ENCODE measurements at regions not wholly inside any gene's neighbourhood (a gene's known extent, or its start where the extent isn't known, plus 50 kb on each side); places are given as distances from the start of the nearest gene placed in this dataset.
"Not testable (repeated sequence)": the region's sequence is repeated elsewhere in the genome, so short reads cannot be mapped to it uniquely, and the experiment has no call there.

DNA sequence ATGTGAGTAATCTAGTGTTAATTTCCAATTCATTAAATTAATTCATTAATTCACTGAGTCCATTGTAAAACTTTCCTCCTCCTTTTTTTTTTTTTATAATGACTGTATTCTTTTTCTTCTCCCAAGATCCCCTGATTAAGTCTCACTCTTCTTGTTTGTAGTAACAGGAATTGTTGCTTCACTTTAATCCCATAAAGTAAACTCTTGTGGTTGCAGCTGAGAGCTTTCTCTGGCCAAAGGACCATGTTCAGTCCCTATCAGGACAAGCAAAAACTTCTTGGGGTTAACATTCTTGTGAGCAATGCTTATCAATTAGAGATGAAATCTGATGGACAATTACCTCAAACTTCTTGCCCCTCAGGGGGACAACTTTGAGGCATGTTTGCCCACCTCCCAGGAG lies 400.2 kb upstream of the SPHKAP start:
- no peaks in the 10 kb centered on the region for H3K79me1 ChIP-seq (ENCODE audit: low read depth, low read length)
- no peak overlapping the region for H2BK5ac ChIP-seq (ENCODE audit: low read length)
- H3K27me3 ChIP-seq (ENCODE audit: control insufficient read depth in 3 of 3, insufficient read depth in 3 of 3, low read depth in 1 of 3, low read length in 3 of 3), result no peaks in the 10 kb centered on the region
- no peak overlapping the region for H3K4me2 ChIP-seq (ENCODE audit: insufficient read depth, low read length, poor library complexity, severe bottlenecking)
- no peak overlapping the region for H2BK12ac ChIP-seq (ENCODE audit: low read length)
- H3K27ac ChIP-seq (replicated peaks; ENCODE audit: low read length), result no peak overlapping the region
- no peak overlapping the region for H3K23ac ChIP-seq (ENCODE audit: low read depth, low read length, poor library complexity)
- no peak overlapping the region for H3K4me3 ChIP-seq (ENCODE audit: low read length in 2 of 2)
- no peak overlapping the region for H3K9ac ChIP-seq (ENCODE audit: low read depth, low read length, poor library complexity)
- H3K18ac ChIP-seq (ENCODE audit: low read length), result no peak overlapping the region
- H4K91ac ChIP-seq (ENCODE audit: low read depth, low read length, poor library complexity), result no peak overlapping the region
- H3K9me3 ChIP-seq (replicated peaks in 1 of 2; ENCODE audit: control insufficient read depth in 2 of 2, insufficient read depth in 1 of 2, low read depth in 1 of 2, low read length in 2 of 2), result no peaks in the 10 kb centered on the region
- no peak overlapping the region for H2AK5ac ChIP-seq (ENCODE audit: low read depth, low read length)
- H3K4ac ChIP-seq (ENCODE audit: low read length), result no peak overlapping the region
- no peak overlapping the region for H3K14ac ChIP-seq (ENCODE audit: low read length)
- H3K36me3 ChIP-seq (replicated peaks in 1 of 2; ENCODE audit: control insufficient read depth in 2 of 2, insufficient read depth in 2 of 2, low read length in 2 of 2), result no peaks in the 10 kb centered on the region
- H4K8ac ChIP-seq (ENCODE audit: low read depth, low read length), result no peak overlapping the region
- no peak overlapping the region for H2BK120ac ChIP-seq (ENCODE audit: low read depth, low read length)
- no peak overlapping the region for H2AFZ ChIP-seq (ENCODE audit: low read length)
- no peaks in the 10 kb centered on the region for H3K4me1 ChIP-seq (ENCODE audit: control insufficient read depth in 2 of 2, insufficient read depth in 1 of 2, low read depth in 1 of 2, low read length in 2 of 2)
- DNase-seq (ENCODE audit: low spot score), result no peak
- no peak overlapping the region for H2BK15ac ChIP-seq (ENCODE audit: low read length)

DNA sequence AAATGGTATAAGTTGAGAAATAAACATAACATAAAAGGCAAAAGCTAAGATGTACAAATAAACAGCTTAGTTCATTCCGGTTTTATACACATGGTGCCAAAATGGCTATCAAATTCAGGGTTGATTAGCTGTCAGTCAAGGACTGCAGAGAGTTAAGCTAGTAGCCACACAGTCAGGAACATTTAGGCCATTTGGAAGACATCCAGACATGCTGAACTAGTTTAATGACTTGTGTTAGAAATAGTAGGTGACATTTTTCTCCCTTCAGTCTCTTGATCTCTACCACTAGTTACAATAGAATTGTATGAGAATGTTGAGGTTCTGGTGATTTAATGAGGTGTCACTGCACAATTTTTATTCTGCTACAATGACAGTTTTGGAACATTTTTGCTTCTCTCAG lies 394.4 kb upstream of the SPHKAP start:
- no peaks in the 10 kb centered on the region for H3K36me3 ChIP-seq (replicated peaks in 1 of 2; ENCODE audit: control insufficient read depth in 2 of 2, insufficient read depth in 2 of 2, low read length in 2 of 2)
- no peak overlapping the region for H3K14ac ChIP-seq (ENCODE audit: low read length)
- H3K4me3 ChIP-seq (ENCODE audit: low read length in 2 of 2), result no peak overlapping the region
- H3K9ac ChIP-seq (ENCODE audit: low read depth, low read length, poor library complexity), result no peak overlapping the region
- no peak overlapping the region for H3K27ac ChIP-seq (replicated peaks; ENCODE audit: low read length)
- H3K23ac ChIP-seq (ENCODE audit: low read depth, low read length, poor library complexity), result no peak overlapping the region
- no peak overlapping the region for H4K91ac ChIP-seq (ENCODE audit: low read depth, low read length, poor library complexity)
- H2AK5ac ChIP-seq (ENCODE audit: low read depth, low read length), result no peak overlapping the region
- H3K18ac ChIP-seq (ENCODE audit: low read length), result no peak overlapping the region
- H3K27me3 ChIP-seq (ENCODE audit: control insufficient read depth in 3 of 3, insufficient read depth in 3 of 3, low read depth in 1 of 3, low read length in 3 of 3), result no peaks in the 10 kb centered on the region
- H2BK15ac ChIP-seq (ENCODE audit: low read length), result no peak overlapping the region
- H2BK120ac ChIP-seq (ENCODE audit: low read depth, low read length), result no peak overlapping the region
- H2AFZ ChIP-seq (ENCODE audit: low read length), result no peak overlapping the region
- no peak overlapping the region for H3K4me2 ChIP-seq (ENCODE audit: insufficient read depth, low read length, poor library complexity, severe bottlenecking)
- H3K79me1 ChIP-seq (ENCODE audit: low read depth, low read length), result no peaks in the 10 kb centered on the region
- H3K4ac ChIP-seq (ENCODE audit: low read length), result no peak overlapping the region
- H2BK5ac ChIP-seq (ENCODE audit: low read length), result no peak overlapping the region
- H4K8ac ChIP-seq (ENCODE audit: low read depth, low read length), result no peak overlapping the region
- H3K4me1 ChIP-seq (ENCODE audit: control insufficient read depth in 2 of 2, insufficient read depth in 1 of 2, low read depth in 1 of 2, low read length in 2 of 2), result no peaks in the 10 kb centered on the region
- no peak for DNase-seq (ENCODE audit: low spot score)
- H3K9me3 ChIP-seq (replicated peaks in 1 of 2; ENCODE audit: control insufficient read depth in 2 of 2, insufficient read depth in 1 of 2, low read depth in 1 of 2, low read length in 2 of 2), result peaks cover 0 to 2% of the 10 kb centered on the region in 2 donors
- H2BK12ac ChIP-seq (ENCODE audit: low read length), result no peak overlapping the region
- no CpG with 5 or more reads among the region's 1 CpG for WGBS, 2 donors (ENCODE audit: extremely low coverage in 2 of 2, insufficient read length in 2 of 2, insufficient replicate concordance in 1 of 2)

DNA sequence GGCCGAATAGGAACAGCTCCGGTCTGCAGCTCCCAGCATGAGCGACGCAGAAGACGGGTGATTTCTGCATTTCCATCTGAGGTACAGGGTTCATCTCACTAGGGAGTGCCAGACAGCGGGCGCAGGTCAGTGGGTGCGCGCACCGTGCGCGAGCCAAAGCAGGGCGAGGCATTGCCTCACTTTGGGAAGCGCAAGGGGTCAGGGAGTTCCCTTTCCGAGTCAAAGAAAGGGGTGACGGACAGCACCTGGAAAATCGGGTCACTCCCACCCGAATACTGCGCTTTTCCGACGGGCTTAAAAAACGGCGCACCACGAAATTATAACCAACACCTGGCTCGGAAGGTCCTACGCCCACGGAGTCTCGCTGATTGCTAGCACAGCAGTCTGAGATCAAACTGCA lies 386.8 kb upstream of the SPHKAP start:
- H3K27ac ChIP-seq (replicated peaks; ENCODE audit: low read length); H3K23ac ChIP-seq (ENCODE audit: low read depth, low read length, poor library complexity); H3K79me1 ChIP-seq (ENCODE audit: low read depth, low read length); H2BK12ac ChIP-seq (ENCODE audit: low read length); H2BK120ac ChIP-seq (ENCODE audit: low read depth, low read length); H3K27me3 ChIP-seq (ENCODE audit: control insufficient read depth in 3 of 3, insufficient read depth in 3 of 3, low read depth in 1 of 3, low read length in 3 of 3); H4K91ac ChIP-seq (ENCODE audit: low read depth, low read length, poor library complexity); H3K4me2 ChIP-seq (ENCODE audit: insufficient read depth, low read length, poor library complexity, severe bottlenecking); H2BK15ac ChIP-seq (ENCODE audit: low read length); DNase-seq (ENCODE audit: low spot score); H3K4ac ChIP-seq (ENCODE audit: low read length); H3K36me3 ChIP-seq (replicated peaks in 1 of 2; ENCODE audit: control insufficient read depth in 2 of 2, insufficient read depth in 2 of 2, low read length in 2 of 2); H2BK5ac ChIP-seq (ENCODE audit: low read length); H3K9me3 ChIP-seq (replicated peaks in 1 of 2; ENCODE audit: control insufficient read depth in 2 of 2, insufficient read depth in 1 of 2, low read depth in 1 of 2, low read length in 2 of 2); H2AFZ ChIP-seq (ENCODE audit: low read length); H2AK5ac ChIP-seq (ENCODE audit: low read depth, low read length); H4K8ac ChIP-seq (ENCODE audit: low read depth, low read length); H3K14ac ChIP-seq (ENCODE audit: low read length); H3K9ac ChIP-seq (ENCODE audit: low read depth, low read length, poor library complexity); H3K4me3 ChIP-seq (ENCODE audit: low read length in 2 of 2); H3K4me1 ChIP-seq (ENCODE audit: control insufficient read depth in 2 of 2, insufficient read depth in 1 of 2, low read depth in 1 of 2, low read length in 2 of 2); H3K18ac ChIP-seq (ENCODE audit: low read length): not testable (repeated sequence)
- no CpG with 5 or more reads among the region's 28 CpGs for WGBS, 2 donors (ENCODE audit: extremely low coverage in 2 of 2, insufficient read length in 2 of 2, insufficient replicate concordance in 1 of 2)

DNA sequence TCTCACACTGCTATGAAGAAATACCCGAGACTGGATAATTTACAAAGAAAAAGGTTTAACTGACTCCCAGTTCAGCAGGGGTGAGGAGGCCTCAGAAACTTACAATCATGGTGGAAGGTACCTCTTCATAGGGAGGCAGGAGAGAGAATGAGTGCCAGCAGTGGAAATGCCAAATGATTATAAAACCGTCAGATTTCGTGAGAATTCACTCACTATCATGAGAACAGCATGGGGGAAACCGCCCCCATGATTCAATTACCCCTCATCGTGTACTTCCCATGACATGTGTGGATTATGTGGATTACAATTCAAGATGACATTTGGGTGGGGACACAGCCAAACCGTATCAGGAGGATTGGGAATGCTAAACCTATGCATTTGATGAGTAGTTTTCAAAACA lies 380.3 kb upstream of the SPHKAP start:
- WGBS, 2 donors (ENCODE audit: extremely low coverage in 2 of 2, insufficient read length in 2 of 2, insufficient replicate concordance in 1 of 2), result no CpG with 5 or more reads among the region's 6 CpGs
- no peaks in the 10 kb centered on the region for H3K4me1 ChIP-seq (ENCODE audit: control insufficient read depth in 2 of 2, insufficient read depth in 1 of 2, low read depth in 1 of 2, low read length in 2 of 2)

More for the DNA sequence above, 380.3 kb upstream of the SPHKAP start:
- no peak overlapping the region for H2AFZ ChIP-seq (ENCODE audit: low read length)
- H3K18ac ChIP-seq (ENCODE audit: low read length), result no peak overlapping the region
- no peak overlapping the region for H4K8ac ChIP-seq (ENCODE audit: low read depth, low read length)
- H3K4ac ChIP-seq (ENCODE audit: low read length), result no peak overlapping the region
- H2BK12ac ChIP-seq (ENCODE audit: low read length), result no peak overlapping the region
- no peak overlapping the region for H3K14ac ChIP-seq (ENCODE audit: low read length)
- no peak overlapping the region for H4K91ac ChIP-seq (ENCODE audit: low read depth, low read length, poor library complexity)
- no peak overlapping the region for H2BK120ac ChIP-seq (ENCODE audit: low read depth, low read length)
- no peaks in the 10 kb centered on the region for H3K36me3 ChIP-seq (replicated peaks in 1 of 2; ENCODE audit: control insufficient read depth in 2 of 2, insufficient read depth in 2 of 2, low read length in 2 of 2)
- no peak overlapping the region for H3K23ac ChIP-seq (ENCODE audit: low read depth, low read length, poor library complexity)
- H3K79me1 ChIP-seq (ENCODE audit: low read depth, low read length), result no peaks in the 10 kb centered on the region
- H3K4me3 ChIP-seq (ENCODE audit: low read length in 2 of 2), result no peak overlapping the region
- H3K27me3 ChIP-seq (ENCODE audit: control insufficient read depth in 3 of 3, insufficient read depth in 3 of 3, low read depth in 1 of 3, low read length in 3 of 3), result no peaks in the 10 kb centered on the region
- no peak overlapping the region for H2BK15ac ChIP-seq (ENCODE audit: low read length)
- no peak overlapping the region for H3K27ac ChIP-seq (replicated peaks; ENCODE audit: low read length)
- no peak overlapping the region for H2AK5ac ChIP-seq (ENCODE audit: low read depth, low read length)
- no peak overlapping the region for H3K4me2 ChIP-seq (ENCODE audit: insufficient read depth, low read length, poor library complexity, severe bottlenecking)
- no peaks in the 10 kb centered on the region for H3K9me3 ChIP-seq (replicated peaks in 1 of 2; ENCODE audit: control insufficient read depth in 2 of 2, insufficient read depth in 1 of 2, low read depth in 1 of 2, low read length in 2 of 2)
- H3K9ac ChIP-seq (ENCODE audit: low read depth, low read length, poor library complexity), result no peak overlapping the region
- H2BK5ac ChIP-seq (ENCODE audit: low read length), result no peak overlapping the region
- DNase-seq (ENCODE audit: low spot score), result no peak

Measured in neuronal stem cell (in vitro differentiated cells).